Erythroblast (primary cell): ENCODE measurements at regions not wholly inside any gene's neighbourhood (a gene's known extent, or its start where the extent isn't known, plus 50 kb on each side); places are given as distances from the start of the nearest gene placed in this dataset.

Experiments
- GATA1 ChIP-seq: IDR thresholded peaks from 2 replicates; pipeline ENCODE4 v1.6.1; 2011; ENCODE audit warnings: low read depth, mild to moderate bottlenecking, control low read depth, low read length, moderate library complexity
- POLR2A ChIP-seq: IDR thresholded peaks from 2 replicates; pipeline ENCODE4 v1.6.1; 2011; ENCODE audit warnings: mild to moderate bottlenecking, low read length

- TF ChIP-seq POLR2A: no peak
- TF ChIP-seq GATA1: no peak
Measured at GRCh38 chr6:151723152-151723551, 84.3 kb upstream of the ESR1 start.
